Gastrocnemius medialis (tissue), 4 donors: ENCODE measurements at regions not wholly inside any gene's neighbourhood (a gene's known extent, or its start where the extent isn't known, plus 50 kb on each side); places are given as distances from the start of the nearest gene placed in this dataset.
"Not testable (repeated sequence)": the region's sequence is repeated elsewhere in the genome, so short reads cannot be mapped to it uniquely, and the experiment has no call there.

Experiments
- CTCF ChIP-seq, 5 experiments: fragments of 450-650 bp in 3 of 5; fragments of 200-600 bp in 2 of 5; sonication (generic) in 2 of 5; IDR thresholded peaks in 4 of 5; conservative IDR thresholded peaks in 1 of 5; 1 replicate in 4 of 5; 2 replicates in 1 of 5; pipeline ENCODE4 v1.5.1; 2016 to 2019; ENCODE audit warnings: antibody characterized with exemption in 5 of 5, mild to moderate bottlenecking in 3 of 5, moderate library complexity in 3 of 5
- POLR2A ChIP-seq, 2 donors: fragments of 450-650 bp; IDR thresholded peaks; one replicate each; pipeline ENCODE4 v1.6.1; 2017; ENCODE audit warnings: antibody characterized with exemption in 2 of 2, mild to moderate bottlenecking in 2 of 2, moderate library complexity in 2 of 2

- not testable (repeated sequence) for TF ChIP-seq CTCF (IDR thresholded peaks at IDR 0.05 in 4 of 5, conservative IDR thresholded peaks at IDR 0.05 in 1 of 5); POLR2A (IDR thresholded peaks at IDR 0.05)
Measured at GRCh38 chr17:64719517-64719916, 57.4 kb upstream of the SMURF2 start.
